Gastrocnemius medialis (tissue), 4 donors: ENCODE measurements at regions not wholly inside any gene's neighbourhood (a gene's known extent, or its start where the extent isn't known, plus 50 kb on each side); places are given as distances from the start of the nearest gene placed in this dataset.

Experiments
- CTCF ChIP-seq, 5 experiments: fragments of 450-650 bp in 3 of 5; fragments of 200-600 bp in 2 of 5; sonication (generic) in 2 of 5; IDR thresholded peaks in 4 of 5; conservative IDR thresholded peaks in 1 of 5; 1 replicate in 4 of 5; 2 replicates in 1 of 5; pipeline ENCODE4 v1.5.1; 2016 to 2019; ENCODE audit warnings: antibody characterized with exemption in 5 of 5, mild to moderate bottlenecking in 3 of 5, moderate library complexity in 3 of 5
- POLR2A ChIP-seq, 2 donors: fragments of 450-650 bp; IDR thresholded peaks; one replicate each; pipeline ENCODE4 v1.6.1; 2017; ENCODE audit warnings: antibody characterized with exemption in 2 of 2, mild to moderate bottlenecking in 2 of 2, moderate library complexity in 2 of 2

DNA sequence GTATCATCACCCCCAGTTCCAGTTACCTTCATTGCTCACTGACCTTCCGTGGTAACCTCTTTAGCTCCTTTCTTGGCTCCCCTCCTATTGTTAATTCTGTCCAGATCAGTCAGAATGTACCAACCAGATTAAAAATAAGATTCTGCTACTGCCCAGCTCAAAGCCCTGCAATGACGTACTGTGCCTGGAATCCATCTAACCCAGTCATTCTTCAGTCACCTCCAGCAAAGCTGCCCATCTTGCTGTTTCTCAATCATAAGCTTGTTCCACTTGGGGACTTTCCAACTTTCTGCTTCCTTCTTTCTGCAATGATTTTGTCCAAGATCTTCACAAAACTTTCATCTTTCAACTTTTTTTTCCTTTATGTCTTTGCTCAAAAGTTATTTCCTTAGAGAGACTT, 512.0 kb upstream of the ZNF385D start:
- TF ChIP-seq CTCF (IDR thresholded peaks at IDR 0.05 in 4 of 5, conservative IDR thresholded peaks at IDR 0.05 in 1 of 5) (no peak), POLR2A (IDR thresholded peaks at IDR 0.05) (no peak)
